ENCODE measurements at regions not wholly inside any gene's neighbourhood (a gene's known extent, or its start where the extent isn't known, plus 50 kb on each side); places are given as distances from the start of the nearest gene placed in this dataset.

DNA sequence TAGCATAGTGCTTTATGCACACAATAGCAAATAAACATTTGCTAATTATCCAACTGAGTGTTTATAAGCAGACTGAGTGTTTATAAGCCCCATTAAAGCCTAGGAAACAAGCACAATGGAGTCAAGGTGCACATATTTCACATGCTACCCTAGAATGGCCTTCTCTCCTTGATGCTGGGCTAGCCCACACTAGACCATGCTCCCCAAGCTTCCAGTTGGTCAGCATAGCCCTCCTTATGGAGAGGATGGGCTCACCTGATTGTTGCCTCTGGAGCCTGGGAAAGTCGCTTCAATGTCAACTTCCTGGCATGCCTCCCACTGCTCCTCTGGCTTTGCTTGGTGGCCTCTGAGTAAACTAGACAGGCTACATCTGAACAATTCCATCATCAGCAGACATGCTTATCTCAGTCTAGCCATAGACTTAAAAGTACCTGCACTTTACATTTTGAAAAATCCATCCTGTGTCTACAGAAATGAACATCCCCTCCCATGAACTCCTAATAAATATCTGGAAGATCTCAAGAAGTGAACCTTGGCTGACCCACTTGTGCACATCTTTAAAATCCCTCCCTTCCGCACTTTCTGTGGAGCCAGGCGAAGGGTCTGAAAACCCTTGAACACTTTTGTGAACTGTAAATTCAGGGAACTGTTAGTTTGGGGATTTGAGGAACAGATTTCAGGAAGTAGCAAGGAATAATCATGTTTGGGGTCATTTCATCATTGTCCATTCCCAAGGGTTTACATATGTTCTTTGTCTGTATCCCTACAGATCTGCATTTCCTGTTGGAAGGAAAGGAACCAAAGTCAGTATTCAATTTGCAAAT lies 486.6 kb downstream of the ARHGEF28 start:
- no peak for TF ChIP-seq CREB1 (IDR thresholded peaks at IDR 0.05; ENCODE audit: low read depth)
- TF ChIP-seq CEBPB (IDR thresholded peaks at IDR 0.05) = no peak
- TF ChIP-seq EGR1 (IDR thresholded peaks at IDR 0.05) = no peak
- TF ChIP-seq, protein P1, sequence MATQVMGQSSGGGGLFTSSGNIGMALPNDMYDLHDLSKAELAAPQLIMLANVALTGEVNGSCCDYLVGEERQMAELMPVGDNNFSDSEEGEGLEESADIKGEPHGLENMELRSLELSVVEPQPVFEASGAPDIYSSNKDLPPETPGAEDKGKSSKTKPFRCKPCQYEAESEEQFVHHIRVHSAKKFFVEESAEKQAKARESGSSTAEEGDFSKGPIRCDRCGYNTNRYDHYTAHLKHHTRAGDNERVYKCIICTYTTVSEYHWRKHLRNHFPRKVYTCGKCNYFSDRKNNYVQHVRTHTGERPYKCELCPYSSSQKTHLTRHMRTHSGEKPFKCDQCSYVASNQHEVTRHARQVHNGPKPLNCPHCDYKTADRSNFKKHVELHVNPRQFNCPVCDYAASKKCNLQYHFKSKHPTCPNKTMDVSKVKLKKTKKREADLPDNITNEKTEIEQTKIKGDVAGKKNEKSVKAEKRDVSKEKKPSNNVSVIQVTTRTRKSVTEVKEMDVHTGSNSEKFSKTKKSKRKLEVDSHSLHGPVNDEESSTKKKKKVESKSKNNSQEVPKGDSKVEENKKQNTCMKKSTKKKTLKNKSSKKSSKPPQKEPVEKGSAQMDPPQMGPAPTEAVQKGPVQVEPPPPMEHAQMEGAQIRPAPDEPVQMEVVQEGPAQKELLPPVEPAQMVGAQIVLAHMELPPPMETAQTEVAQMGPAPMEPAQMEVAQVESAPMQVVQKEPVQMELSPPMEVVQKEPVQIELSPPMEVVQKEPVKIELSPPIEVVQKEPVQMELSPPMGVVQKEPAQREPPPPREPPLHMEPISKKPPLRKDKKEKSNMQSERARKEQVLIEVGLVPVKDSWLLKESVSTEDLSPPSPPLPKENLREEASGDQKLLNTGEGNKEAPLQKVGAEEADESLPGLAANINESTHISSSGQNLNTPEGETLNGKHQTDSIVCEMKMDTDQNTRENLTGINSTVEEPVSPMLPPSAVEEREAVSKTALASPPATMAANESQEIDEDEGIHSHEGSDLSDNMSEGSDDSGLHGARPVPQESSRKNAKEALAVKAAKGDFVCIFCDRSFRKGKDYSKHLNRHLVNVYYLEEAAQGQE (IDR thresholded peaks at IDR 0.05; ENCODE audit: low read depth) = no peak
- TF ChIP-seq, protein P2, sequence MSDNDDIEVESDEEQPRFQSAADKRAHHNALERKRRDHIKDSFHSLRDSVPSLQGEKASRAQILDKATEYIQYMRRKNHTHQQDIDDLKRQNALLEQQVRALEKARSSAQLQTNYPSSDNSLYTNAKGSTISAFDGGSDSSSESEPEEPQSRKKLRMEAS (IDR thresholded peaks at IDR 0.05) = no peak
- no peak for TF ChIP-seq TCF12 (IDR thresholded peaks at IDR 0.05; ENCODE audit: low read depth)
- no peak for TF ChIP-seq ZBTB7A (IDR thresholded peaks at IDR 0.05; ENCODE audit: low read depth)
- TF ChIP-seq NFIC (IDR thresholded peaks at IDR 0.05) = no peak
- TF ChIP-seq, protein P3, sequence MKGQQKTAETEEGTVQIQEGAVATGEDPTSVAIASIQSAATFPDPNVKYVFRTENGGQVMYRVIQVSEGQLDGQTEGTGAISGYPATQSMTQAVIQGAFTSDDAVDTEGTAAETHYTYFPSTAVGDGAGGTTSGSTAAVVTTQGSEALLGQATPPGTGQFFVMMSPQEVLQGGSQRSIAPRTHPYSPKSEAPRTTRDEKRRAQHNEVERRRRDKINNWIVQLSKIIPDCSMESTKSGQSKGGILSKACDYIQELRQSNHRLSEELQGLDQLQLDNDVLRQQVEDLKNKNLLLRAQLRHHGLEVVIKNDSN (IDR thresholded peaks at IDR 0.05) = no peak
- TF ChIP-seq TAF1 (IDR thresholded peaks at IDR 0.05; ENCODE audit: low read depth) = no peak
- no peak for TF ChIP-seq TEAD4 (IDR thresholded peaks at IDR 0.05)
- no peak for TF ChIP-seq YY1 (IDR thresholded peaks at IDR 0.05; ENCODE audit: low read depth)
- no peak for TF ChIP-seq EP300 (IDR thresholded peaks at IDR 0.05; ENCODE audit: borderline replicate concordance)
- TF ChIP-seq RAD21 (IDR thresholded peaks at IDR 0.05; ENCODE audit: low read depth) = no peak
- TF ChIP-seq FOXM1 (IDR thresholded peaks at IDR 0.05; ENCODE audit: borderline replicate concordance, low read depth) = no peak

DNA sequence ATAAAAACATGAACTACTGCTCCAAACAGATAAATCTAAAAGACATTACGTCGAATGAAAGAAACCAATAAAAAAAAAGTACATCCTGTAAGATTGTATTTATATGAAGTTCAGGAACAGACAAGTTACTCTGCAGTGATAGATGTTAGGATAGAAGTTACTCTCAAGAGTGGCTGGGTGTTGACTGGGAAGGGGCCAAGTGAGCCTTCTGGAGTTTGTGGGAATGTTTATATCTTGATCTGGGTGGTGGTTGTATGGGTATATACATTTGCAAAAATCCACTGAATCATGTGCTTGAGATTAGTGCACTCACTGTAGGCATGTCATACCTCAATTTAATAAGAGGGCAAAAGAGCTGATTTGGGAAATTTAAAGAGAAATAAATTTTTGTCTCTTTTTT lies 485.8 kb downstream of the ARHGEF28 start:
- no peak for TF ChIP-seq NFIC (IDR thresholded peaks at IDR 0.05)
- TF ChIP-seq RAD21 (IDR thresholded peaks at IDR 0.05; ENCODE audit: low read depth) = no peak
- TF ChIP-seq, protein P1 (IDR thresholded peaks at IDR 0.05; ENCODE audit: low read depth) = no peak

DNA sequence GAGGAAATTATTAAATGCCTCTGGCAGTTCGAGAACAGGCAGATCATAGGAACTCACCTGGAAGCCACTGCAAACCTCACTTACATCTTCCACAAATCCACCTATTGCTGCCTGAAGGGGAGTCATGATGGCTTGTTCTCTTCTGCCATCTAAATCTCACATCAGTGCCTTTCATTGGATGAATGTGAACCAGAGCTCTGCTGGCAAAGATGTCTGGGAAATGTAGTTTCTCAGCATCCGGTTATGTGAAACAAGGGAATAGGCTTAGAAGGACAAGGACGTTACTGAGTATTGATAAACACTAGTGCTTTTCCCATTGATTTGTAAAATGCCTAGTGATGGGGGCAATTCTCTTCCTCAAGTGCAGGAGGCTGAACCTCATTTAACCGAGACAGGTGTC lies 483.3 kb downstream of the ARHGEF28 start:
- TF ChIP-seq ZBTB7A (IDR thresholded peaks at IDR 0.05; ENCODE audit: low read depth) = no peak
- no peak for TF ChIP-seq FOXM1 (IDR thresholded peaks at IDR 0.05; ENCODE audit: borderline replicate concordance, low read depth)

DNA sequence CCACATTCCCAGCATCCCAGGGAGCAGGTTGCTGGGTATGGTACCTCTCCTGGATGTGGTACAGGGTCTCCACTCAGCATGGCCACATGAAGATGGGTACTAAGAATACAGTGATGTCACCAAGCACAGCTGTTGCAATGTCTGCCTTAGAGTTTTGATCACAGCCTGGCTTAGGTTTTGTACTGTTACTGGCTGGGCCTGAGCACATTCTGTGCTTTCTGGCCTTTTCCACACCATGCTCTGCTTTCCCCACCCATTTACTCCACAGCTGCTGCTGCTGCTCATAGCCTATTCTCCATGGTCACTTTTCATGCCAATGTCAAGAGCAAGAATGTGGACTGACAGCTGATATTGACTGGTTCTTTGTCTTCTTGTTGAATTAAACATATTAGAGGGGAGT lies 481.9 kb downstream of the ARHGEF28 start:
- no peak for TF ChIP-seq YY1 (IDR thresholded peaks at IDR 0.05; ENCODE audit: low read depth)
- TF ChIP-seq, protein P3 (IDR thresholded peaks at IDR 0.05) = no peak
- TF ChIP-seq NFIC (IDR thresholded peaks at IDR 0.05) = no peak
- TF ChIP-seq, protein P2 (IDR thresholded peaks at IDR 0.05) = no peak
- TF ChIP-seq CEBPB (IDR thresholded peaks at IDR 0.05) = no peak
- no peak for TF ChIP-seq ZBTB7A (IDR thresholded peaks at IDR 0.05; ENCODE audit: low read depth)
- TF ChIP-seq, protein P1 (IDR thresholded peaks at IDR 0.05; ENCODE audit: low read depth) = no peak
- no peak for TF ChIP-seq TCF12 (IDR thresholded peaks at IDR 0.05; ENCODE audit: low read depth)
- no peak for TF ChIP-seq FOXM1 (IDR thresholded peaks at IDR 0.05; ENCODE audit: borderline replicate concordance, low read depth)
- TF ChIP-seq EGR1 (IDR thresholded peaks at IDR 0.05) = no peak
- TF ChIP-seq EP300 (IDR thresholded peaks at IDR 0.05; ENCODE audit: borderline replicate concordance) = no peak
- TF ChIP-seq RAD21 (IDR thresholded peaks at IDR 0.05; ENCODE audit: low read depth) = no peak
- no peak for TF ChIP-seq CREB1 (IDR thresholded peaks at IDR 0.05; ENCODE audit: low read depth)
- TF ChIP-seq TEAD4 (IDR thresholded peaks at IDR 0.05) = no peak
